SU-DHL-6 (cell line): ENCODE measurements at regions not wholly inside any gene's neighbourhood (a gene's known extent, or its start where the extent isn't known, plus 50 kb on each side); places are given as distances from the start of the nearest gene placed in this dataset.

ENCODE experiments used
- CTCF ChIP-seq: fragments of 200-600 bp; sonication (generic); IDR thresholded peaks from one replicate; pipeline ENCODE4 v1.5.1; 2017; ENCODE audit warnings: antibody characterized with exemption, mild to moderate bottlenecking, low read length, moderate library complexity; ENCODE audit not compliant: insufficient read depth, poor library complexity, severe bottlenecking
- EZH2phosphoT487 ChIP-seq: fragments of 200-600 bp; sonication (generic), shearing (Covaris generic); conservative IDR thresholded peaks from 2 replicates; pipeline ENCODE4 v1.6.1; 2018; ENCODE audit warnings: mild to moderate bottlenecking, antibody characterized with exemption, low read length, moderate library complexity, mixed read lengths

GRCh38 chr6:1491025-1491424 lies 101.6 kb downstream of the FOXF2 start:
- TF ChIP-seq CTCF: no peak
- TF ChIP-seq EZH2phosphoT487: no peak
